HFF-Myc (cell line): ENCODE measurements at regions not wholly inside any gene's neighbourhood (a gene's known extent, or its start where the extent isn't known, plus 50 kb on each side); places are given as distances from the start of the nearest gene placed in this dataset.

Experiments used
- DNase-seq: peaks from one replicate; pipeline ENCODE4 v3.0.0-alpha.2; 2011; ENCODE audit warnings: low read depth; ENCODE audit errors: extremely low read depth
- H3K4me3 ChIP-seq: replicated peaks from 2 replicates; pipeline ENCODE4 v1.5.1; 2011; ENCODE audit warnings: low read depth, mild to moderate bottlenecking, control low read depth, low read length
- CTCF ChIP-seq: IDR thresholded peaks from 2 replicates; pipeline ENCODE4 v1.5.1; 2012; ENCODE audit warnings: mild to moderate bottlenecking, low read depth, low read length, control low read depth; ENCODE audit errors: missing control alignments

DNA sequence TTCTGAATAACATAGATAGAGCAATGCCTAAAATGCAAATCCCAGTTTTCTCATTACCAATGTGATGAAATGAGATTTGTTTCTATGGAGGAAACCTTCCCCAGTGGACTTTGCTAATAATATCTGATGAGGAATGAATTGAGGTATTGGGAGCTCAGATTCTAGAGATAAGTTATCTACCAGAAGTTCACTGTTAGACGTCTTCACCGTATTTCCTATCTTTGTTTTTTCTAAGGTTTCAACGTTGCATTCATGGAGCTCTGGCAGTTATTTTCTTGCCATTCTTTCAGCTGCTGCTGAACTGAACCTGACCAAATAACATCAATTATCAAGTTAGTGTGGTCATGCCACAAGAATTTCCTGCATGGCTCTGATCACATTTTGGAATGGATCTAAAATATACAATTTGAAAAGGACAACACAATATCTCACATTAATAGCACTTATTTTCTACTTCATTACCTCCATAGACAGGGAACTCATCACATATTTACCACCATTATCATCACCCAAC is 511.8 kb upstream of the LCORL start:
- DNase-seq, result no peak
- no peak for TF ChIP-seq CTCF
- H3K4me3 ChIP-seq, result no peak overlapping the region

GRCh38 chr4:18531731-18532130 is 510.2 kb upstream of the LCORL start:
- no peak overlapping the region for H3K4me3 ChIP-seq
- DNase-seq, result no peak
- no peak for TF ChIP-seq CTCF

DNA sequence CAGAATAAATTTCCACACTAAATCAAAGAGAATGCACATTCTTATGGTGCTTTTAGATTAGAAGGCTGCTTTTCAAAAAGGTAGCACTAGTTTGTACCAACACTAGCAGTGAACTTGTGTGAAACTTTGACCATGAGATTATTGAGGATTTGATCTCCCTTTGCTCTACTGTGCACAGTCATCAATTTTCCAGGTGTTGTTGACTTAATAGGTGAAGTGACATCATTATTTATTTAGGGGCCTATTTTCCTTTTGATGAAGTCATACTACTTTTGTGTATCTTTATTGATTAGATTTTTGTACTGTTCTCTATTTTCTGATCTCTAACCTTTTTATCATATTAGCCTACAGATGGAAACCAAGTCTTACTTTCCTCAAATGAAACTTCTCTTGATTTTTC is 507.9 kb upstream of the LCORL start:
- DNase-seq, result no peak
- no peak overlapping the region for H3K4me3 ChIP-seq
- no peak for TF ChIP-seq CTCF

GRCh38 chr4:18524667-18525066 is 503.1 kb upstream of the LCORL start:
- no peak overlapping the region for H3K4me3 ChIP-seq
- DNase-seq, result no peak
- TF ChIP-seq CTCF, result no peak

DNA sequence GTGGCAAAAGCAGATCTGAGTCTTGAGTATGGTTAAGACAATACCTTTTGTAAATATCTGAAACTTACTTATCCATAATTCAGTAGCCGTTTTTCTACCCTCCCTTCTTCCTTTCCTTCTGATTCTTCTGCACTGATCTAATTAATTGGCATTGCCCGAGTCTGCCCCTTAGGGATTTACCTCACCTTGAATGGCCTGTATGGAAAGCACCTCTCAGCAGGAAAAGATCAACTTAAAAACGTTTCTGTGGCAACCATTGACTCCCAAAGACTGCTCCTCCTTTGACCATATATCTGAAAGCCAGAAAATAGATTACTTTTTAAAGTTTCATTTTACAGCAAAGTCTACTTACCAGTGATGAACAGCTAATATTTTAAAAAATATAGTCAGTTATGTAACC is 496.5 kb upstream of the LCORL start:
- no peak overlapping the region for H3K4me3 ChIP-seq
- no peak for TF ChIP-seq CTCF
- DNase-seq, result no peak

DNA sequence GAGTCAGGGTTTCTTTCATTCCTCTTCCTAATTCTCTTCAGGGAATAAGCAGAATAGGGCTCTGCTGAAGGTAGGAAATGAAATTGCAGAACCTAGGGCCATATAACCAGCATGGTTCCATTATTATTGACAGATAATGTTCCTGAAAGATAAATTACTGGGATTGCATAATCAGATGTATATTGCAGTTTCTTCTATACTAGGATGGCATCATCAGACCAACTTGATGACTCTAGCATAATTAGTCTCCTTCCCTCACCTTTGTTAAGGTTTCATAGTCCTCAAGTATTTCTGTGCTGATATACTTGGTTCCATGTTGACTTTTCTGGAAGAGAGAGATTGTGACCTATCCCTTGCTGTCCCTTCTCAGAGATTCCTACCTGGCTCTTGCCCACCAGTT is 492.3 kb upstream of the LCORL start:
- H3K4me3 ChIP-seq, result no peak overlapping the region
- no peak for DNase-seq
- TF ChIP-seq CTCF, result no peak

GRCh38 chr4:18512718-18513117 is 491.2 kb upstream of the LCORL start:
- no peak for TF ChIP-seq CTCF
- no peak overlapping the region for H3K4me3 ChIP-seq
- no peak for DNase-seq
